Esophagus muscularis mucosa (tissue), 4 donors: ENCODE measurements at regions not wholly inside any gene's neighbourhood (a gene's known extent, or its start where the extent isn't known, plus 50 kb on each side); places are given as distances from the start of the nearest gene placed in this dataset.
A peak's percentile ranks its signal among the peaks of the same experiment; 100 is the strongest.

Source experiments
- DNase-seq: peaks from one replicate; pipeline ENCODE4 v3.0.0-alpha.2; 2017; ENCODE audit errors: extremely low spot score
- H3K27ac ChIP-seq, 4 donors: fragments of 200-600 bp; sonication (generic); replicated peaks in 1 of 4; 1 replicate in 3 of 4; 2 replicates in 1 of 4; pipeline ENCODE4 v1.5.1; 2016 to 2019; ENCODE audit warnings: mild to moderate bottlenecking in 1 of 4
- H3K27me3 ChIP-seq, 4 donors: fragments of 200-600 bp; sonication (generic); one replicate each; pipeline versions ENCODE4 v1.5.1 to v1.6.0; 2016 to 2019
- H3K36me3 ChIP-seq, 4 donors: fragments of 200-600 bp; sonication (generic); one replicate each; pipeline ENCODE4 v1.5.1; 2016 to 2019
- H3K4me1 ChIP-seq, 4 donors: fragments of 200-600 bp; sonication (generic); one replicate each; pipeline ENCODE4 v1.5.1; 2016 to 2019
- H3K4me3 ChIP-seq, 4 donors: fragments of 200-600 bp; sonication (generic); 1 replicate in 2 of 4; 2 replicates in 2 of 4; pipeline ENCODE4 v1.5.1; 2016 to 2019; ENCODE audit warnings: mild to moderate bottlenecking in 4 of 4, moderate library complexity in 1 of 4
- H3K9me3 ChIP-seq, 4 donors: fragments of 200-600 bp; sonication (generic); 1 replicate in 3 of 4; 2 replicates in 1 of 4; pipeline ENCODE4 v1.5.1; 2016 to 2019
- CTCF ChIP-seq, 3 experiments: fragments of 200-600 bp in 2 of 3; fragments of 450-650 bp in 1 of 3; sonication (generic) in 2 of 3; IDR thresholded peaks; one replicate each; pipeline ENCODE4 v1.5.1; 2017 to 2019; ENCODE audit warnings: antibody characterized with exemption in 3 of 3, mild to moderate bottlenecking in 2 of 3, moderate library complexity in 1 of 3
- EP300 ChIP-seq: sonication (generic); formaldehyde crosslinking; IDR thresholded peaks from one replicate; pipeline ENCODE4 v1.6.1; 2017; ENCODE audit warnings: antibody characterized with exemption
- POLR2A ChIP-seq: fragments of 450-650 bp; IDR thresholded peaks from one replicate; pipeline ENCODE4 v1.6.1; 2017; ENCODE audit warnings: antibody characterized with exemption, moderate library complexity, mild to moderate bottlenecking, low read depth
- POLR2AphosphoS5 ChIP-seq, 2 donors: sonication (generic); formaldehyde crosslinking; IDR thresholded peaks; one replicate each; pipeline ENCODE4 v1.6.1; 2017; ENCODE audit warnings: antibody characterized with exemption in 2 of 2
- whole genome bisulfite sequencing: methylation state at CpG from one replicate; pipeline ENCODE4 v1.1.5; 2018; 5-methylcytosine and 5-hydroxymethylcytosine counted together
- intact Hi-C: fragments of 100-400 bp; cut with DNase I; formaldehyde crosslinking; loops from one replicate; pipeline ENCODE4 v1.15.1; 2023

- no peak overlapping the region for H3K27ac ChIP-seq
- TF ChIP-seq CTCF (IDR thresholded peaks at IDR 0.05) (no peak), POLR2A (no peak), POLR2AphosphoS5 (IDR thresholded peaks at IDR 0.05) (no peak), EP300 (no peak)
- no peak overlapping the region for H3K4me3 ChIP-seq
- intact Hi-C loops, result no loop called here
- 74% methylated on average over 3 of the region's 3 CpGs for WGBS
- H3K4me1 ChIP-seq, result no peaks in the 10 kb centered on the region
- no peaks in the 10 kb centered on the region for H3K9me3 ChIP-seq
- H3K27me3 ChIP-seq, result no peaks in the 10 kb centered on the region
- no peak for DNase-seq
- no peaks in the 10 kb centered on the region for H3K36me3 ChIP-seq
These were observed 2100.7 kb upstream of the PIK3C3 start for GRCh38 chr18:39854291-39854690.

GRCh38 chr18:39846265-39846664, 2108.8 kb upstream of the PIK3C3 start:
- H3K4me3 ChIP-seq, result no peak overlapping the region
- intact Hi-C loops, result no loop called here
- no peaks in the 10 kb centered on the region for H3K9me3 ChIP-seq
- DNase-seq, result no peak
- no peaks in the 10 kb centered on the region for H3K36me3 ChIP-seq
- WGBS, result 30% methylated on average over 5 of the region's 5 CpGs
- no peak for TF ChIP-seq EP300
- TF ChIP-seq CTCF (IDR thresholded peaks at IDR 0.05), result no peak
- TF ChIP-seq POLR2A, result no peak
- TF ChIP-seq POLR2AphosphoS5 (IDR thresholded peaks at IDR 0.05), result peak; percentile 32 to 34
- no peaks in the 10 kb centered on the region for H3K27me3 ChIP-seq
- no peak overlapping the region for H3K27ac ChIP-seq
- H3K4me1 ChIP-seq, result peaks cover 2 to 15% (median 13%) of the 10 kb centered on the region in 4 donors

DNA sequence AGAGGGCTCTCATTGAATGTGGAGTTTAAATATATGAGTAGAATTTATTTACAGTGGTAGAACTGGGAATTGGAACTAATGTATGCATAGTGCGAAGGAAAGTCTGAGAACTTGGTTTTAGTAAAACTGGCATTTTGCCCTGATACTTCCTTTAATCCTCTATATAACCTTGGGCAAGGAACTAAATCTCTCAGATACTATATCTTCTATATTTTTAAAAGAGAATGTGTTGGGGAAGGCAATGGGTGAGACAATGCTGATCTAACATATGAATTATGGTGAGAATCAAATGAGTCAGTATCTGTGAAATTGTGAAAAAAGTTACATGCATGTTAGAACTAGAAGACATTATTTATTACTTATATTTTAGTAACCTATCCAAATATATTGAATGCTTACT, 2109.4 kb upstream of the PIK3C3 start:
- WGBS, result 85% methylated on average over 1 of the region's 1 CpG
- H3K4me3 ChIP-seq, result no peak overlapping the region
- TF ChIP-seq CTCF (IDR thresholded peaks at IDR 0.05), result no peak
- TF ChIP-seq EP300, result no peak
- no peak for TF ChIP-seq POLR2AphosphoS5 (IDR thresholded peaks at IDR 0.05)
- TF ChIP-seq POLR2A, result no peak

GRCh38 chr18:39845106-39845505, 2109.9 kb upstream of the PIK3C3 start:
- Histone ChIP-seq H3K27ac (no peak overlapping the region), H3K27me3 (no peaks in the 10 kb centered on the region), H3K4me3 (no peak overlapping the region), H3K36me3 (no peaks in the 10 kb centered on the region), H3K4me1 (peaks cover 6 to 27% (median 25%) of the 10 kb centered on the region in 4 donors), H3K9me3 (no peaks in the 10 kb centered on the region)
- 73% methylated on average over 2 of the region's 2 CpGs for WGBS
- no peak for TF ChIP-seq POLR2A
- TF ChIP-seq CTCF (IDR thresholded peaks at IDR 0.05), result no peak
- no peak for TF ChIP-seq POLR2AphosphoS5 (IDR thresholded peaks at IDR 0.05)
- no peak for TF ChIP-seq EP300
- DNase-seq, result no peak
- intact Hi-C loops, result no loop called here

More for the DNA sequence above, 2109.4 kb upstream of the PIK3C3 start:
- Histone ChIP-seq H3K9me3 (no peaks in the 10 kb centered on the region), H3K27me3 (no peaks in the 10 kb centered on the region), H3K36me3 (no peaks in the 10 kb centered on the region), H3K4me1 (peaks cover 6 to 21% (median 20%) of the 10 kb centered on the region in 4 donors), H3K27ac (no peak overlapping the region)
- no peak for DNase-seq
- intact Hi-C loops, result no loop called here

GRCh38 chr18:39843546-39843945, 2111.5 kb upstream of the PIK3C3 start:
- peaks cover 6 to 27% (median 27%) of the 10 kb centered on the region in 4 donors for H3K4me1 ChIP-seq
- no peak overlapping the region for H3K27ac ChIP-seq
- WGBS, result 81% methylated on average over 4 of the region's 4 CpGs
- TF ChIP-seq CTCF (IDR thresholded peaks at IDR 0.05), result no peak
- no peak for TF ChIP-seq POLR2A
- TF ChIP-seq POLR2AphosphoS5 (IDR thresholded peaks at IDR 0.05), result no peak
- no peak for TF ChIP-seq EP300
- H3K27me3 ChIP-seq, result no peaks in the 10 kb centered on the region
- intact Hi-C loops, result no loop called here
- H3K36me3 ChIP-seq, result no peaks in the 10 kb centered on the region
- H3K9me3 ChIP-seq, result no peaks in the 10 kb centered on the region
- no peak for DNase-seq
- H3K4me3 ChIP-seq, result no peak overlapping the region
